Germinal center (tissue), 1 donor: ENCODE measurements at regions not wholly inside any gene's neighbourhood (a gene's known extent, or its start where the extent isn't known, plus 50 kb on each side); places are given as distances from the start of the nearest gene placed in this dataset.

Source experiments
- DNase-seq: peaks from one replicate; pipeline ENCODE4 v3.0.0; 2012; ENCODE audit warnings: mixed read lengths, low spot score

DNA sequence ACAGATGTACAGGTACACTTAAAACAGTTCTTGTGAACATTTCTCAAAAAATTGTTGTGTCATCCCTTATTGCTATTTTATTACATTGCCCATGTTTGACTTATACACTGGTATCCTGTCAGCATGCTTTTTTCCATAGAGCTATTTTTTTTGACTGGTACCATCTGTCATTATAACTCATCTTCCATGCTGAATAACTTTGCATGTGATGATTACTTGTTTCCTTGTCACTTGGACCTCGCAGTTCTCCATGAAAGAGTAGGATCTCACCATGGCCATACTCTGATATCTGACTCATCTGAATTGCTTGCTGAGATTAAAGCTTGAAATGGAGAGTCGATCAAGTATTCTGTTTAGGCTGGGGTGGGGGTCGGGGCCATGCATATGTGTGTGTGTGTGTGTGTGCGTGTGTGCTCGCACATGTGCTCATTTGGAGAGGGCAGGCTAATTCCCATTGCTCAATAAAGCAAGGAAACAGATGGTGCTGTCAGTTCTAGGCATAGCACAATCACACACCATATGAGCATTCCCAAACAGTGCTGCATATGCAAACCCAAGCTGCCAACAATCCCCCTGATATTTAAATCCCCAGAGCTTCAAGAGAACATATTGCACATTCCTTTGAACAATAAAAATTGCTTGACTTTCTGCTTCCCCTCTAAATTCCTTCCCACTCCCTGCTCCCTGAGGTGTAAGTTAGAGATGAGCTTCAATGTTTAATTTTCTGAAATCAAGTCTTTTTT, 62.9 kb downstream of the NHLRC3 start:
- DNase-seq, result no peak

DNA sequence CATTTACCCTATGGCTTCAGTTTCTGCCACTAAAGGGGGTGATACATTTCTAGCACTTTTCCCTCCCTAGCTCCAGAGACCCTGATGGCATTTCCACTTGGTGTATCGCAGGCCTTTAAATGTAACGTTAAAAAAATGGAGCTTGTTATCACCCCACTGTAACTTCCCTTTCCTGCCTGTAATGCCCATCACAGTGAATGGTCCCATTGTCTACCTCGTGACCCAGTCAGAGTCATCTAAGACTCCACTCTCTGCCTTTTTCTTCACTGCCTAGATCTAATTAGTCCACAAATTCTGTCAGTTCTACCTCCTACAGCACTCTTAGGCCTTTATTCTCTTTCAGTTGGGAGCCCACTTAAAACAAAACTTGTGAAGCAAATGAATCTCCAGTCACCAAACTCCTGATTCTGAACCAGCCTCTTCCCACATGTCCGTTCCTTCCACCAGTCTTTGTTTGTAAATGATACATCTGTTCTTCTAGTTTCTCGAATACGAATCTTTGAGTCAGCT, 64.8 kb downstream of the NHLRC3 start:
- no peak for DNase-seq

DNA sequence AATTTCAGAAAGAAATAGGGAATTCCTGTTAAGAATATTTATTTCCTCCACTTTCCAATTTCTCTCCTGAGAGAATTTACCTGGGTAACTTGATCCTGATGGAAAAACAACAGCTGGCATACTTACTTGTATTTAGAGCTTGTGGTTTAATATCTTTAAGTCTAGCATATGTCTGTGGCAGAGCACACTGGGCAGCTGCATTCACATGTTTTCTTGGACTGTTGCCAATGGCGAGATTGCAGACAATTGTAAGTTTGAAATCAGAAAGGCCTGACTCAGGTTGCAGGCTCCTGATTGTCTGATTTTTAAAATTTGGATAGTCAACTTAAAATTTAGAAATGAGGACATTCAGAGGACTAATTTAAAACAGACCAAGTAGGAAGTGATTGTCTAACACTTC, 66.9 kb downstream of the NHLRC3 start:
- no peak for DNase-seq

DNA sequence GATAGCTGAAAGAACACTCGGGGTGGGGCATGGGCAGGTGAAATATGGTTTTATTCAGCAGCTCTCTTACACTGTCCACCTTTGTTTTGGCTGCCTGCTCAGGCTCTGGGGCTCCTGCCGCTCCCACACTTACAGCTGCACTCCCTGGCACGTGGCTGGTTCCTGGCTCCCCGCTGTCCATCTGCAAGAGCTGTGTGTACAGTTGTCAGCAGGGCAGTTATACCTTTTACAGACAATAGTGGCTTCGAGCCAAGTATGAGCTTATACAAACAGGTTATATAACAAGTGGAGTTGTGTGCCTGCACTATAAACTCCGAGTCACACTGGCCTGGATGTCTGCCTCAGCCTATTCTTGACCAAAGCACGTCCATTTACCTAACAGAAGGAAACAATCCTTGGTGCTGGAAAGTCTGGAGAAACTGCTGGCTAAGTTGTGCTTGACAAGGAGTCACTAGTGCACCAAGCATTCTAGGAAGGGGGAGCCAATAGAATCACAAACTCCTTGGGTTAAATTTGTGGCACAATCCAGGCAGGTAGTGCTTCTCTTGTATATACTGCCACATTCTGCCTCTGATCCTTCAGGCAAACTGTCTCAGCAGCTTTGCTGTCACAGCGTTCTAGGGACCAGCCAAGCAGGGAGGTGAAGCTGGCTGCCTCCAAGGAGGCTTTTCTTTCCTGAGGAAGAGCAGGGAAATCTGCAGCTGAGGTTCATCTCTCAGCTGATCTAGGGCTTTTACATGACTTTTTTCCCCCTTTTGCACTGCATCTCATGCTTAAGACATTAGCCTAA, 68.2 kb downstream of the NHLRC3 start:
- no peak for DNase-seq

DNA sequence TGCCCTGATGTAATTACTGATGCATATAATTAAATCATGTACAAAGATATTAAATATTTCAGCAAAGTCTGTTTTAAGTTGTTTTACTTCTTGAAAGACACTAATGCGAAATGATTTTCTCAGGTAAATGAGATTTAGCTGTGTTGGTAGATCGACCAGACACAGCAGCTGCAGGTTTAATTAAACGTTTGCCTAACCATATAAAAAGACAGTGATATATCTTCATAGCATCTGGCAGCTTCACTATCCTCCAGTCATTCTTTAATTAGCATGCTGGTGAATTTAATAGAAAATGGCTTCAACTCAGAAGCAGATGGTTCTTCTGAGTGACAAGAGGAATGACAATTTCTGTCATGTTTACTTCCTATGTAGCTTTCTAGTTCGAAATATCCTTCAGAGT, 69.3 kb downstream of the NHLRC3 start:
- DNase-seq, result no peak

DNA sequence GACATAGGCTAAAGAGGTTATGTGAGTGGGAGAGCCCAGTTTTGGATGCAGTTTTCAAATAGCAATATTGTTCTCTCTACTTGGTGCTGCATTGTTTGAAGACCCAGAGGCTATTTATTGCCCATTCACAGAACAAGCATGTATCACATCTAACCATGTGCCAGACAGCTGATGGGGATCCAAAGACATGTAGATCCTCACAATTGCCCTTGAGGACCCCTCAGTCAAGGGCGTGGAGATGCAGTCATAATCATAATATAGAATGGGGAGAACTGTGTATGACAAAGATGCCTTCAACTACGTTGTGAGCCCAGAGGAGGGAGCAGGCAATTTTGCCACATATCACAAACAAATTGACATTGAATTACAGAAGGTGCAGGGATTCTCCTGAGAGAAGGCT, 70.5 kb downstream of the NHLRC3 start:
- no peak for DNase-seq

DNA sequence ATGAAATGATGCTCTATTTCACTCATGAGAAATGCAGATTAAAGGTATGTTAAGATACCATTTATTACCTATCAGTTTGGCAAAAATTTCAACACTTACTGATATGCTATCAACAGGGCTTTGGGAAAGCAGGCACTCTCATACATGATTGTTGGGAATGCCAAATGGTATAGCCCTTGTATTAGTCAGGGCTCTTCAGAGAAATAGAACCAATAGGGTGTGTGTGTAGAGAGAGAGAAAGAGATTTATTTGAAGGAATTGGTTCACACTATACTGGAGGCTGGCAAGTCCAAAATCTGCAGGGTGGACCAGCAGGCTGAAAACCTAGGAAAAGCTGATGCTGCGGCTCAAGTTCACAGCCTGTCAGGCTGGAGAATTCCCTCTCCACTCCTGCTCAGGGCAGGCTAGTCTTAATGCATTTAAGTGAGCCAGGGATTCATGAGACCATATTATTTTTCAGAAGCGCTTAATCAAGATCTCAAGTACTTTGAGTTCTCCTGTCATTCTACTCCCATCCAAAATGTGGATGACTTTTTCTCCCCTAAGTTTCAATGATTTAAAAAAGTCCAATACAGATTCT, 72.4 kb downstream of the NHLRC3 start:
- DNase-seq, result no peak

DNA sequence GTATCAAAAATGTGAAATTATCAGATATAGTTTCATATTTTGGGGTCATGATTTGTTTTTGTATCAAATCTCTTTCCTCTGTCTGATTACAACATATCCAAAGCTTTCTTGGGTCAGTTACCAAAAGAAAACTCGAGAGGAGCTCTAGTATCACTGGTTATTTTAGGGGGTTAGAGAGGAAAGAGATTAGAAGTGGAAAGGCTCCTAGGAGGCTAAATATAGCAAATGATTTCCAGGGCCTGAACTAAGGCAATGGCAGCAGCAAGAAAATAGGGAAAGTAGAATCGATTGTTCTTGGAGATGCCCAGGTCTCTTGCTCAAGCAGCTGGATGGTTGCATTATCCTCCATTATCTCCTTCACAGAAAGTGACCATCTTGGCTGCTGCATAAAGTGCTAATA, 72.9 kb downstream of the NHLRC3 start:
- no peak for DNase-seq

DNA sequence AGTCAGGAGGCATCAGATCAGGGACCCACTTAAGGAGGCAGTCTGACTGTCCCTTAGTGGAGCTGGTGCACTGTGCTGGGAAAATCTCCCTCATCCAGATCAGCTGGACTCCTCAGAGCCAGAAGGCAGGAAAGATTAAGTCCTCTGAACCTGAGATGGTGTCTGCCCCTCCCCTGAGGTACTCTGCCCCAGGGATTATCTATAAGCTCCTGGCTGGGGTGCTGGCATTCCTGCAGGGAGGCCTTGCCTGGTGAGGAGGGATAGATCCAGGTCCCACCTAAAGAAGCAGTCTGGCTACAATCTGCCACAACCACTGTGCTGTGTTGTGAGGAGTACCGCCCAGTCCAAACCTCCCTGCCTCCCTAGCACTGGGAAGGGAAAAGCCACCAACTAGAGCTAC, 81.2 kb downstream of the NHLRC3 start:
- DNase-seq, result no peak

DNA sequence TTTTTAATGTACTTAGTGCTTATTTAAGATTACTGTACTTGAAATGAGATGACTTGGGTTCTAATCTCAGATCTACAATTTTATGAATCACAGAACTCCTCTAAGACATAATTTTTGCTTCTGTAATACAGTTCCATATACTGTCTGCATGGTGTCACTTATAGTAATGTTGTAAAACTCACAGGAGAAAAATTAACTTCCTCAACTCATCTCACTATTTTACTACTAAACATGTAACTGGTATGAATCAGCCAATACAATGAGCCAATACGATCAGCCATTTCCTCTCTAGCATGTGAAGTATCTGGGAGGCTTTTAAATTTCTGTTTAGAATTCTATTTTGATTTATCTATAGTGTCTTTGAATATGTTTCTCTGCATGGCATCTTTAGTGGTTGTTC, 85.3 kb downstream of the NHLRC3 start:
- no peak for DNase-seq

DNA sequence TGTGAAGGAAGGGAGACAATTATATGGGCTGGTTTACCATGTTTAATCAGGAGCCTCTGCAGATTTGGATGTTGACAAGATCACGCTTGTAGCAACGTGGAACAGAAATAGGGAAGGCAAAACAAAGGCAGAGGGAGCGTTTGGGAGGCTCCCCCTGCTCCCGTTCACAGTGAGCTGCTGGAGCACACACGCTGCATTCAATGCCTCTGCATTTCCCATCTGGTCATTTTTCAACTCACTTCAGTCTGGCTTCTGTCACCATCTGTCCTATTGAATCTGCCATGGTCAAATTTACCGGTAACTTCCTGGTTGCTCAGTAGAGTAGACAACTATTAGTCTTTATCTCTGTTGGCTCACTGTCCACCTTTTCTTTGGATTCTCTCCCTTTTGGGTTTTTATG, 91.0 kb downstream of the NHLRC3 start:
- DNase-seq, result no peak

DNA sequence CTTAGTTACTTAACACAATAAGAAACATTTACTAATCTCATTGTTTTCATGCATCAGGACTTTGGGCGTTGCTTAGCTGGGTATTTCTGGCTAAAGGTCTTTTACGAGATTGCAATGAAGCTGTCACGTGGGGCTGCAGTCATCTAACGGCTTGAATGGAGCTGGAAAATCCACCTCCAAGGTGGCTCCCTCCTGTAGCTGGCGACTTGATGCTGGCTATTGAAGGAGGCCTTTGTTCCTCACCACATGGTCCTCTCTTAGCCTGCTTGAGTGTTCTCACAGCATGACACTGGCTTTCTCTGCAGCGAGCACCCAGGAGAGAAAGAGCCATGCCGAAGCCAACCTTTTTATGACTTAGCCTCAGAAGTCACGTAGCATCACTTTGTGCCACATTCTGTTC, 92.0 kb downstream of the NHLRC3 start:
- no peak for DNase-seq

DNA sequence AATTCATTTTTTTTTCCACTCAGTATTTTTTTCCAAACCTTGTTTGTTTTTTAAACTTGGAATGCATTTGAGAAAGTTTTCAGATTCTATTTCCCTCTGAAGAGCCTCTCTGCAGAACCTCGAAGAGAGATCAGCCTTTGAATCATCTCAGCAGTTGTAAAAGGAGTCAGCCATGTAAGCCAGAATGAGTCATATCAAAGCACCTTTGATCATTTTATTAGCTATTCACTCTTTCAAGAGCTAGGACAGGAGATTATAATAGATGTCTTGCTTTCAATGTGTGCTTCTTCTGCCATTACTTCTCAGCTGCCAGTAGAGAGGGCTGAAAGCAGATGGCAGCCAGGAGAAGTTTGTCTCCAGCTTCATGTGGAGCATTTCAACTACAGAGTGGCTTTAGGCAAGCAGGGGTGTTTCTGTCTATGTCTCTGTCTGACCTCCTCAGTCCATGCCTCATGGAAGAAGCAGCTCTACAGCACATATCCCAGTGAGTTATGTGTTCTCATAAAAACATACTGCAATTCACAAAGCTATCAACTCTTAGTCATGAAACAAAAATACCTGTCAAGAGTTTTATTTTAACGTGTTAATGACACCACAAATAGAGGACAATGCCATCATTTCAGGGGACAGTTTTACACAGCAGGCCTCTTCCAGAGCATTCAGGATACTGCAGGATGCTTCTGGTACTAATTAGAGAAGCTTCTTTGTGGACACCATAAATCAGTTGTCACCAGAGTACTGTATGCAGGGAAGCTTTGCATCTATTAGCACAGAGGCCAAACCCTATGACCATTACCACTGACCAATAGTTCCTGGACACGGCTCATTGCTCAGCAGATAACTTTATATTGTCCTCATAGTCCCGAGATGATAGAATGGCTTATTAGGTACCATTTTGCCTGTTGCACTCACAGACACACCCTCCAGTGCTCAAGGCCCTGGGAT, 94.3 kb downstream of the NHLRC3 start:
- no peak for DNase-seq

DNA sequence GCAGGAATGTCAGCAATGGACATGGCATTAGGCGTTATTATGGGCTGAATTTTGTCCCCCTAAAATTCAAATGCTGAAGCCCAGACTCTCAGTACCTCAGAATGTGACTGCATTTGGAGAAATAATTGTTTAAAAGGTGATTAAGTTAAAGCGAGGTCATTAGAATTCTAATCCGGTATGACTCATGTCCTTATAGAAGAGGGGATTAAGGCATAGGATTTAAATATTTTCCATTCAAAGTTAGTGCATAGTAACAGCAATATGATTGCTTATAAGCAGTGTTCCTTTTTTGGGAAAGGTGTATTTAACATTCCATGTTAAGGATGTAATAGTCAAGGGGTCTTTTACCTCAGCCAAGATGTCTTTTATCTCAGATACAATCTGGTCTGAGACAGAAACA, 95.5 kb downstream of the NHLRC3 start:
- DNase-seq, result no peak

DNA sequence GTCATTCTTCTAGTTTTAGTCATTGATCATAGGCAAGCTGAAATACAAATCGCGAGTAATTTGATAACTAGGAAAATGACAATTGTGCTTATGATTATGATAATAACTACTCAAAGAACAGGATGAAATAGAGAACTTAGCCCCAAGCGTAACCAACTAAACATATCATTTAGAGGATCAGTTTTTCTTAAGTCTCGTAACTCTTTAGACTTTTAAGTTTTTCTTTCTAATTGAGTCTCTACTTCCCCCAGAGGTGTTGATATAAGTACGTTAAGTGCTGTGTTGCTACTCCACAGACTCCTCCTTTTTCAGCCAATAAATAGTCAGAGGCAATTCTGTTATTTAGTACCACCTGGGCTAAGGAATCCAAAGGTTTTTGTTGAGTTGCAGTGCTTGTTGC, 96.3 kb downstream of the NHLRC3 start:
- no peak for DNase-seq

DNA sequence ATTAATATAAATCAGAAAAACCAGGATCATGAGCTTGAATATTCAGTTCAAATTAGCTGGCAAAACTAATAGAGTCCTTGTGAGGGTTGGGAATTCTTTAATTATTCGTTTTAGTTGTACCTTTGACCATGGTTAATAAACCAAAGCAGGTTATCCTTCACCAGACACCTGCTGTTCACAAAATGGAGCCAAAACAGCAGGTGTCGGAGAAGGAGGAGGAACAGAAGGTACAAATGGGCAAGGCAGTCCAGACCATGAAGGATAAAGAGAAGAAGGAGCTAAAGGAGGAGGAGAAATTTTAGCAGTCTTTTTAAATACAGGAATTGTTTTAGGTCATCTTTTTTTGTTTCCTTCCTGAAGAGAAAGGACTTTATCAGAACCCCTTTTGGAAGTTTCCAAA, 106.1 kb downstream of the NHLRC3 start:
- DNase-seq, result no peak

DNA sequence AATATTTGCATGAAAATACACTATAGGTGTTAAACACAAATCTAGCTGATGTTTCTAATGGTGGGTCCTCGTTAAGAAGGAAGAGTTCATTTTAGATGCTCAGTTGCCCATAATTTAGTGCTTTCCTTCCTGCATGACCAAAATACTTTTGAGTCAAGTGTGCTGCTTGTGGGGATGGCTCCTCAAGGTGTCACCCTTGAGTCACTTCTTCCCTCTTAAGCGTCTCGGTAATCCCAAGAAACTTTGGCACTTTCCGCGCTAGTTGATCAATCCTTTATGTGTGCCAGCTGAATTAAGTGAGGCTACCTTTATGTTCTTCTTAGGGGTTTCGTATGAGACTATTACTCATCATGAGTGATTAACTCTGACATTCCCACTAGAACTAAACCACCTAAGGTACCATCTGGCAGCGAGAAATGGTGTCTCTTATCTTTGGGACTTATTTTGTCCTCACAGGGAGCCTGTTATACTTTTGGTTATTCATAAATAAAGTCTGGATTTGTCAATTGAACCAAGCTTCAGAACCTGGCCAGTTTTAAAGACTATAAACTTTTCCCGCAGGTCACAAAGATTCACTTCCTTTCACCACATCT, 106.8 kb downstream of the NHLRC3 start:
- DNase-seq, result peak; percentile 14

DNA sequence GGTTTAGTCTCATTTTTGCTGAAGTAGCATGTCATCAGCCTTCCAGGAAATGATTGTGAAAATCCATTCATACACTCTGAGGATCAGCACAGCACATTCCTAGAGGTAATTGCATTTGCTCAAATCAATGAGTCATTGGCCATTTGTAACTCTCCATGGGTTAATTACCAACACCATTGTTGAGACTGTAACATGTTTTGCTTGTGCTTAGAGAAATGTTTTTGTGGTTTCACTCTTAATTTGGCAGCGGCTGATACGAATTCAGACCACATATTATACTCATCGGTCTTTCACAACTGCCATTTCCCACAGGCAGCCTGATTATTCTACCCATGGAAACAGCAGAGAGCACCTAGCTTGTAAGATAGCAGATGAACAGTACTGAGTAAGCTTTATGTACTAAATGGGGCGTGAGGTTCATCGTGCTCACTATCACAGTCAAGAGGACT, 110.3 kb downstream of the NHLRC3 start:
- no peak for DNase-seq

DNA sequence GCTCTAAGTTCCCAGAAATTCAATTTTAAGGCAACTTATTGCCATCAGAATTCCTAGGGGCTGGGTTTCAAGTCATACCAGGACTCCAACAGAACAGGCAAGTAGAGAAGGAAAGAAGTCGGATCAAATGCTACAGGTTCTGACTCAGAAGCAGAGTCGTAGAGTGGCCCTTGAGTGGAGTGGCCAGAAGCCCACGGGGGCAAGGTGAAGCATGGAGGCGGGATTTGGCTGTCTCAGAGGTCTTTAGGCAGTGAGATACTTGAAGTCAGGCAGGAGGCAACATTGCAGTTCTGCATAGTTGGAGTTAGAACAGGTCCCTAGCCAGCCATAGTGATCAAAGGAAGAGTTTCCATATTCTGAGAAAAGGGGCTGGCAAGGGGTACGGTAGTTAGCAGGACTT, 111.6 kb downstream of the NHLRC3 start:
- no peak for DNase-seq

DNA sequence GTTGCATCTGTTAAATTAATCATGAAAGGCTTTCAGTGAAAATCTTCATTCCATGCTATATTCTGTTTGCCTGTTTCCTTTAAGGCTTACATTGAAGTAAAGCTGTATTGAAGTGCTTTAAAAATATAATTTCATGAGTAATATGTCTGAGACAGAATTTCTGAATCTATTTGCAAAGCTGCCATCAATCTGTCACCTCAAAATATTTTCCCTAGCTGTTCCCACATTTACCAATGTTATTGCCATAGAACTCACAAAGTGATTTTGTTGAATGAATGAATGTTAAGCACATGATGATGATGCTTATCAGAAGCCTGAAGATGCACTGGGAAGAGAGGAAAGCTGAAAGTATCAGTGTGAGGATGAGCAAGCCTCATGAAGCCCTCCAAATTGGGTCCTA, 115.8 kb downstream of the NHLRC3 start:
- no peak for DNase-seq

DNA sequence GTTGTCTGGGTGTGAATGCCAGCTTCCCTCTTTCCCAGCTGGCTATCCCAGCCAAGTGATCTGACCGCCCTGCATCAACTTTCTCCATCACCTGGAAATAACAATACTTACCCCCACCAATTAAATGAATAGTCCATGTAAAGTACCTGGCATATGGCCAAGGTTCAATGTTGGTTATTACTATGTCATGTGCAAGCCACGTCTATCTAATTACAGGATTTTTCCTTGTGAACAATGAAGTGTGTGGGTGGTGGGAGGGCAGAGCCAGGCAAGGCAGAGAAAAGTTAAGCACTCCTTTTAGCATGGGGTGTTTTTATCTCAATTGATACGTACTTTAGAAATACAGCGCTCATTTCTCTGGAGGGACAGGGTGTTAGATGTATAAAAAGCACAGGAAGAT, 121.1 kb downstream of the NHLRC3 start:
- no peak for DNase-seq
